Activated CD8-positive, alpha-beta T cell treated with anti-CD3 and anti-CD28 coated beads for 36 hours (primary cell): ENCODE measurements at regions not wholly inside any gene's neighbourhood (a gene's known extent, or its start where the extent isn't known, plus 50 kb on each side); places are given as distances from the start of the nearest gene placed in this dataset.

ENCODE experiments used
- ATAC-seq: fragments of 200-7000 bp; cut with Tn5 transposase; one replicate; pipeline ENCODE4 v1.10.0; 2021; ENCODE audit warnings: mild to moderate bottlenecking, moderate library complexity
- CTCF ChIA-PET: fragments of 350-600 bp; sonication (Branson Sonifier 250); formaldehyde crosslinking; loops from one replicate; lab custom pipeline; 2021; ENCODE audit warnings: antibody characterized with exemption; lab: Charles Lee
- POLR2A ChIA-PET: fragments of 350-600 bp; sonication (Branson Sonifier 250); formaldehyde crosslinking; loops from one replicate; lab custom pipeline; 2021; ENCODE audit warnings: antibody characterized with exemption; lab: Charles Lee
- DNase-seq: peaks from one replicate; pipeline ENCODE4 v3.0.0-alpha.2; 2020
- H3K27ac Mint-ChIP-seq: one replicate; pipeline ENCODE4 v1.8.0; 2021; ENCODE audit warnings: mild to moderate bottlenecking, mixed read lengths
- H3K27me3 Mint-ChIP-seq: one replicate; pipeline ENCODE4 v1.8.0; 2021; ENCODE audit warnings: mixed read lengths
- H3K36me3 Mint-ChIP-seq: one replicate; pipeline ENCODE4 v1.8.0; 2021; ENCODE audit warnings: low read depth, mixed read lengths
- H3K4me1 Mint-ChIP-seq: one replicate; pipeline ENCODE4 v1.8.0; 2021; ENCODE audit warnings: low read depth, mixed read lengths
- H3K4me3 Mint-ChIP-seq: one replicate; pipeline ENCODE4 v1.8.0; 2021; ENCODE audit warnings: mild to moderate bottlenecking, moderate library complexity, mixed read lengths
- H3K9me3 Mint-ChIP-seq: one replicate; pipeline ENCODE4 v1.8.0; 2021; ENCODE audit warnings: mixed read lengths
- CTCF ChIP-seq: fragments of 200-600 bp; IDR thresholded peaks from one replicate; pipeline ENCODE4 v1.8.0; 2022; ENCODE audit warnings: antibody characterized with exemption, mild to moderate bottlenecking
- intact Hi-C: fragments of 100-400 bp; cut with micrococcal nuclease; formaldehyde crosslinking; loops from one replicate; pipeline ENCODE4 v1.10.0; 2022

GRCh38 chr2:66317268-66317890 lies 117.5 kb upstream of the MEIS1 start:
- ChIA-PET POLR2A (no interaction called here), CTCF (no interaction called here)
- no peaks in the 10 kb centered on the region for H3K4me1 Mint-ChIP-seq
- no peak for TF ChIP-seq CTCF
- peaks cover 6% of the 10 kb centered on the region for H3K9me3 Mint-ChIP-seq
- ATAC-seq (no peak), DNase-seq (no peak)
- H3K27ac Mint-ChIP-seq, result no peak overlapping the region
- no peak overlapping the region for H3K4me3 Mint-ChIP-seq
- H3K27me3 Mint-ChIP-seq, result no peaks in the 10 kb centered on the region
- intact Hi-C loops, result no loop called here
- H3K36me3 Mint-ChIP-seq, result no peaks in the 10 kb centered on the region

- no peaks in the 10 kb centered on the region for H3K4me1 Mint-ChIP-seq
- H3K36me3 Mint-ChIP-seq, result no peaks in the 10 kb centered on the region
- H3K27ac Mint-ChIP-seq, result no peak overlapping the region
These were observed 128.4 kb upstream of the MEIS1 start for GRCh38 chr2:66306483-66306882.

GRCh38 chr2:66305718-66306117 lies 129.2 kb upstream of the MEIS1 start:
- H3K4me3 Mint-ChIP-seq, result no peak overlapping the region
- H3K9me3 Mint-ChIP-seq, result peaks cover 5% of the 10 kb centered on the region
- H3K4me1 Mint-ChIP-seq, result no peaks in the 10 kb centered on the region
- ATAC-seq (no peak), DNase-seq (no peak)
- no peak overlapping the region for H3K27ac Mint-ChIP-seq
- TF ChIP-seq CTCF, result no peak
- ChIA-PET POLR2A (no interaction called here), CTCF (no interaction called here)
- no peaks in the 10 kb centered on the region for H3K36me3 Mint-ChIP-seq
- intact Hi-C loops, result no loop called here
- H3K27me3 Mint-ChIP-seq, result no peaks in the 10 kb centered on the region

More at GRCh38 chr2:66306483-66306882, 128.4 kb upstream of the MEIS1 start:
- ATAC-seq, result no peak
- DNase-seq, result no peak
- Mint-ChIP-seq H3K4me3 (no peak overlapping the region), H3K27me3 (no peaks in the 10 kb centered on the region), H3K9me3 (peaks cover 7% of the 10 kb centered on the region)
- ChIA-PET POLR2A (no interaction called here), CTCF (no interaction called here)
- intact Hi-C loops, result no loop called here
- no peak for TF ChIP-seq CTCF

GRCh38 chr2:66303471-66303870 lies 131.5 kb upstream of the MEIS1 start:
- H3K4me3 Mint-ChIP-seq, result no peak overlapping the region
- ChIA-PET CTCF (no interaction called here), POLR2A (no interaction called here)

GRCh38 chr2:66301767-66302140 lies 133.2 kb upstream of the MEIS1 start:
- CTCF ChIA-PET, result no interaction called here
- peaks cover 1% of the 10 kb centered on the region for H3K27me3 Mint-ChIP-seq
- ATAC-seq (no peak), DNase-seq (no peak)
- H3K9me3 Mint-ChIP-seq, result no peaks in the 10 kb centered on the region
- no peaks in the 10 kb centered on the region for H3K36me3 Mint-ChIP-seq
- TF ChIP-seq CTCF, result no peak
- H3K4me3 Mint-ChIP-seq, result no peak overlapping the region
- POLR2A ChIA-PET, result no interaction called here
- intact Hi-C loops, result no loop called here
- no peak overlapping the region for H3K27ac Mint-ChIP-seq
- no peaks in the 10 kb centered on the region for H3K4me1 Mint-ChIP-seq

More at GRCh38 chr2:66303471-66303870, 131.5 kb upstream of the MEIS1 start:
- no peak for ATAC-seq
- DNase-seq, result no peak
- no peaks in the 10 kb centered on the region for H3K4me1 Mint-ChIP-seq
- H3K27ac Mint-ChIP-seq, result no peak overlapping the region
- intact Hi-C loops, result no loop called here
- H3K27me3 Mint-ChIP-seq, result peaks cover 1% of the 10 kb centered on the region
- no peaks in the 10 kb centered on the region for H3K9me3 Mint-ChIP-seq
- no peaks in the 10 kb centered on the region for H3K36me3 Mint-ChIP-seq
- TF ChIP-seq CTCF, result no peak
